ENCODE measurements at regions not wholly inside any gene's neighbourhood (a gene's known extent, or its start where the extent isn't known, plus 50 kb on each side); places are given as distances from the start of the nearest gene placed in this dataset.

GRCh38 chr18:78912336-78912735 is 67.3 kb upstream of the SALL3 start:
- Histone ChIP-seq H3K27ac (no peak overlapping the region), H2AFZ (ENCODE audit: low read depth) (no peak overlapping the region), H4K20me1 (ENCODE audit: insufficient read depth) (no peaks in the 10 kb centered on the region), H3K4me3 (IDR thresholded peaks at IDR 0.05; ENCODE audit: insufficient read depth, low read depth, low read length) (no peak overlapping the region), H3K79me2 (ENCODE audit: insufficient read depth, low read depth) (no peaks in the 10 kb centered on the region), H3K9ac (no peak overlapping the region), H3K4me1 (ENCODE audit: low read depth, poor library complexity, severe bottlenecking) (no peaks in the 10 kb centered on the region), H3K36me3 (ENCODE audit: insufficient read depth) (no peaks in the 10 kb centered on the region), H3K4me2 (no peak overlapping the region), H3K27me3 (ENCODE audit: insufficient read depth, low read depth) (no peaks in the 10 kb centered on the region)
- TF ChIP-seq CTCF (conservative IDR thresholded peaks at IDR 0.05; ENCODE audit: low read depth, low read length): no peak

DNA sequence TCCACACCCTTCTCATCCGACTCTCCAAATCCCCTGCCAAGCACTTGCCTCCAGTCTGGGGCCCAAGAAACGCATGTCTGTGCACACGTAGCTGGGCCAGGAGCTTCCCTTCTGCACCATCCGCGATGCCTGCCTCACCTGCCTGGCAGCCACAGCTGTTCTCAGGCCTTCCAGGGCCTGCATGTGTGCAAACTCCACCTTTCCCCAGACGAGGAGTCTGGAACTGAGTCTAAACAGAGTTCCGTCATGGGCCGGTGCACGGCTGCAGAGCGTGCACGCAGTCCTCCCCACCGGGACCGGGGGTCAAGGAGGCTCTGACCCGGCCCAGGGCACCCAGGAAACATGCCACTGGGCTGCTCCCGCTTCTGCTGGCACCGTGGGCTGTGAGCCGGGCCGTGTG is 66.8 kb upstream of the SALL3 start:
- Histone ChIP-seq H2AFZ (ENCODE audit: low read depth) (no peak overlapping the region), H3K4me2 (no peak overlapping the region), H3K27me3 (ENCODE audit: insufficient read depth, low read depth) (no peaks in the 10 kb centered on the region), H4K20me1 (ENCODE audit: insufficient read depth) (no peaks in the 10 kb centered on the region), H3K79me2 (ENCODE audit: insufficient read depth, low read depth) (no peaks in the 10 kb centered on the region), H3K36me3 (ENCODE audit: insufficient read depth) (no peaks in the 10 kb centered on the region), H3K4me1 (ENCODE audit: low read depth, poor library complexity, severe bottlenecking) (no peaks in the 10 kb centered on the region), H3K4me3 (IDR thresholded peaks at IDR 0.05; ENCODE audit: insufficient read depth, low read depth, low read length) (no peak overlapping the region), H3K9ac (no peak overlapping the region), H3K27ac (no peak overlapping the region)
- no peak for TF ChIP-seq CTCF (conservative IDR thresholded peaks at IDR 0.05; ENCODE audit: low read depth, low read length)

GRCh38 chr18:78913395-78913794 is 66.2 kb upstream of the SALL3 start:
- Histone ChIP-seq H3K27me3 (ENCODE audit: insufficient read depth, low read depth) (no peaks in the 10 kb centered on the region), H3K36me3 (ENCODE audit: insufficient read depth) (no peaks in the 10 kb centered on the region), H3K9ac (no peak overlapping the region), H3K4me3 (IDR thresholded peaks at IDR 0.05; ENCODE audit: insufficient read depth, low read depth, low read length) (no peak overlapping the region), H4K20me1 (ENCODE audit: insufficient read depth) (no peaks in the 10 kb centered on the region), H3K4me1 (ENCODE audit: low read depth, poor library complexity, severe bottlenecking) (no peaks in the 10 kb centered on the region), H3K4me2 (no peak overlapping the region), H2AFZ (ENCODE audit: low read depth) (no peak overlapping the region), H3K27ac (no peak overlapping the region), H3K79me2 (ENCODE audit: insufficient read depth, low read depth) (no peaks in the 10 kb centered on the region)
- TF ChIP-seq CTCF (conservative IDR thresholded peaks at IDR 0.05; ENCODE audit: low read depth, low read length): no peak

DNA sequence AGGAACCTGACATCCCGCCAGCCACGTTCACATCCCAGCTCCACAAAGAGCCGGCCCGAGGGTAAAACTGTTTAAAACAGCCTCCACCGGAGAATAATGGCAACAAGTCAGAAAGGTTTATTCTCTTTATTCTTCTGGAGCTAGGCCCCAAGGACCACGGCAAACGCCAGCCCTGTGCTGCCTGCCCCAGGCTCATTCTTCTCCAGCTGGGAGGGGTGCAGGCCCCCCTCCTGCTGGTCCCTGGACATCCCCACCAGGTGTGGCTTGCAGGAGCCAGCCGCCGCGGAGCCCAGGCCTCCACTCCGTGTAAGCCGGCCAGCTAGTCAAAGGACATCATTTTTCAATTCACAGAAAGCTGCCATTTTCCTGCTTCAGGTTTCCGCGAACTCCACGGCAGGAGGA is 65.8 kb upstream of the SALL3 start:
- H4K20me1 ChIP-seq (ENCODE audit: insufficient read depth): no peaks in the 10 kb centered on the region
- no peak for TF ChIP-seq CTCF (conservative IDR thresholded peaks at IDR 0.05; ENCODE audit: low read depth, low read length)
- H3K27me3 ChIP-seq (ENCODE audit: insufficient read depth, low read depth): no peaks in the 10 kb centered on the region
- no peak overlapping the region for H3K4me3 ChIP-seq (IDR thresholded peaks at IDR 0.05; ENCODE audit: insufficient read depth, low read depth, low read length)
- no peaks in the 10 kb centered on the region for H3K4me1 ChIP-seq (ENCODE audit: low read depth, poor library complexity, severe bottlenecking)
- no peak overlapping the region for H3K4me2 ChIP-seq
- no peak overlapping the region for H2AFZ ChIP-seq (ENCODE audit: low read depth)
- H3K79me2 ChIP-seq (ENCODE audit: insufficient read depth, low read depth): no peaks in the 10 kb centered on the region
- no peak overlapping the region for H3K27ac ChIP-seq
- H3K36me3 ChIP-seq (ENCODE audit: insufficient read depth): no peaks in the 10 kb centered on the region
- H3K9ac ChIP-seq: no peak overlapping the region

Data from KMS-11 (cell line).